ENCODE measurements at regions not wholly inside any gene's neighbourhood (a gene's known extent, or its start where the extent isn't known, plus 50 kb on each side); places are given as distances from the start of the nearest gene placed in this dataset.
A peak's percentile ranks its signal among the peaks of the same experiment; 100 is the strongest.

DNA sequence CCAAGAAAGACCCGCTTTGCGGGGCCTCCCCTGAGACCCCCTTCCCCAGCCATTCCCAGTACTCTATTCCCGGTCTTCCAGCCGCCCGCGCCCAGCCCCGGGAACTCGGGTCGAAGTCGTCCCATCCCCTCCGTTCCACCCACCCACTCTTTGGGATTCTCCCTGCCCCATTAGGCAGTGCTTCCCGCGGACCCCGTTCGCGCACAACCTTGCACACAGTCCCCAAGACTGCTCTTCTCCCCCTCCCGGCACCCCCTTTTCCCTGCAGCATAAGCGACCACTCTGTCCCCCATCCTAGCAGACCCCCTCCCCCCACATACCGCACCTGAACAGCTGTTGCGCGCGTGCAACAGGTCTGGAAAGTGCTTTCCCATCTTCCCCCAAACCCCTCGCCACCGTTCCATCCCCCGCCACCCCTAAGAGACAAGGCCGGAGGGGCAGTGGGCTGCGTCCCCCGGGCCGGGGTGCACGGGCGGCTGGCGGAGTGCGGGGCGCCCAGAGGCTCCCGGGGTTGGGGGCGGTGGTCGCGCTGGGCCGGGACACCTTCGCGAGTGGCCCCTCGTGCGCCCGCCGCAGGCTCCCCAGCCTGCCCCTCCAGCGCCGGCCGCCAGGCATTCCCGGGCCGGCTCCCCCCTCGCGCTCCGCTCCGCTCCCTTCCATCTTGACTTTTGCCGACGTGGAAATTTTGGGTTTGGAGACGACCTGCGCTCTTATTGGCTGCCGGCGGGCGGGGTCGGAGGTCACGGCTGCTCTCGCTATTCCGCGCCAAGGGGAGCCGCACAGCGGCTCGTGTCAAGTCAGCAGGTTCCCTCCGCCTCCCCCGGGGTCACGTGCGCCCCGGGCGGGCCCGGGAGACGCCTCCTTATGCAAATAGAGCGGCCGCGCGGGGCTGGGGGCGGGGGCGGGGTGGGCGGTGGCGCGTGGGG, 201.2 kb upstream of the NFE2L3 start:
- peak in 3 of 4 donors; percentile 74 to 81 (median 75) for DNase-seq (ENCODE audit: low read depth in 4 of 4, low spot score in 2 of 4)

GRCh38 chr7:25951414-25952260, 200.4 kb upstream of the NFE2L3 start:
- DNase-seq (ENCODE audit: low read depth in 4 of 4, low spot score in 2 of 4), result peak in 1 of 4 donors; percentile 50

DNA sequence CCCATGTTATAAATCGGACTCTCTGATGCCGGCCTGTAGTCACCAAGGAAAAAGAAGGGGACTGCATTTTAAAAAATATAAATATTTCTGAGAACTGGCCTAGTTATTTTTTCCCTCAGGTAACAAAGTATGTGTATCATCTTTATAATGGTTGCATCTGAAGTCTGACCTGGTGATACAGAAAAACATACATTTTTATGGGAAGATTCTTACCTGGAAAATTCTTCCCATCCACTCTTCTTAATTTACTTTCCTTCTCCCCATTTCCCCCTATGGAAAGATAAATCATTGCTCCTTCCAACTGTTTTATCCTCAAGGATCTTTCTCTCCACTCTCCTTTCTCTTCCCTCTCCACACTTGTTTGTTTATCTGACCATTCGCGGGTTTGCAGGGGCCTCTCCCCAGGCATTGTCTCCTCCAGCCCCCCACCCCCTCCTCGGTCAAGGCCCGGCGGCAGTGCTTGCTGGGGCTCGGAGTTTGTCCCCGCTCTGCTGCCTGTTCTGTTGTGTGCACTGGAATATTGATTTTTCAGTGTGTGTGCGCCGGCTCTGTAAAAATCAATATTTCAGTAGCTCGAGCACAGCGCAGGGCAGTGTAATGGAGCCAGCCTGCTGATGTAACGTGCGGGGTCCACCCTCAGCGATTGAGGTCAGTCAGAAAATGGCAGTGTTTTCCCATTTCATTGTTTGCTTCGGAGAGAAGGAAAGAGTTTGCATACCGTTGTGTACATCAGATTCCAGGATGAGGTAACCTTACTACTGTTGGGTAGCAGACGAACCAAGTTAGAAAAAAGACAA, 199.5 kb upstream of the NFE2L3 start:
- DNase-seq (ENCODE audit: low read depth in 4 of 4, low spot score in 2 of 4), result no peak

DNA sequence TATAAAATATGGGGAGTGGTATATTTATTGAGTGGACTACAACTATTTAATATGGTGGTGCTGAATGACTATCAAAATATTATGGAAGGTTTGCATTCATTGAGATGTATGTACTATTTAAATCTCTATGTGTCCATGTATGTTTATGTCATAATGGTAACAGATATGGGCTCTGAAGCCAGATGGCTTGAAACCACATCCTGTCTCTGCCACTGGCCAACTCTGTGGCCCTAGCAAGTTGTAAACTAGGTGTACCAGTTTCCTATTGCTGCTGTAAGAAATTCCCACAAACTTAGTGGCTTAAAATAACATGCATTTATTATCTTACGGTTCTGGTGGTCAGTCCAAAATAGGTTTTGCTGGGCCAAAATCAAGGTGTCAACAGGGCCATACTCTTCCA, 198.1 kb upstream of the NFE2L3 start:
- no peak for DNase-seq (ENCODE audit: low read depth in 4 of 4, low spot score in 2 of 4)

GRCh38 chr7:25954395-25954794, 197.6 kb upstream of the NFE2L3 start:
- no peak for DNase-seq (ENCODE audit: low read depth in 4 of 4, low spot score in 2 of 4)

- no peak for DNase-seq (ENCODE audit: low read depth in 4 of 4, low spot score in 2 of 4)
Measured at GRCh38 chr7:25959168-25959734, 192.7 kb upstream of the NFE2L3 start.

GRCh38 chr7:25963733-25964132, 188.3 kb upstream of the NFE2L3 start:
- no peak for DNase-seq (ENCODE audit: low read depth in 4 of 4, low spot score in 2 of 4)

- DNase-seq (ENCODE audit: low read depth in 4 of 4, low spot score in 2 of 4), result no peak
Measured at GRCh38 chr7:25964483-25964991, 187.5 kb upstream of the NFE2L3 start.

GRCh38 chr7:25965405-25966123, 186.4 kb upstream of the NFE2L3 start:
- DNase-seq (ENCODE audit: low read depth in 4 of 4, low spot score in 2 of 4), result no peak

DNA sequence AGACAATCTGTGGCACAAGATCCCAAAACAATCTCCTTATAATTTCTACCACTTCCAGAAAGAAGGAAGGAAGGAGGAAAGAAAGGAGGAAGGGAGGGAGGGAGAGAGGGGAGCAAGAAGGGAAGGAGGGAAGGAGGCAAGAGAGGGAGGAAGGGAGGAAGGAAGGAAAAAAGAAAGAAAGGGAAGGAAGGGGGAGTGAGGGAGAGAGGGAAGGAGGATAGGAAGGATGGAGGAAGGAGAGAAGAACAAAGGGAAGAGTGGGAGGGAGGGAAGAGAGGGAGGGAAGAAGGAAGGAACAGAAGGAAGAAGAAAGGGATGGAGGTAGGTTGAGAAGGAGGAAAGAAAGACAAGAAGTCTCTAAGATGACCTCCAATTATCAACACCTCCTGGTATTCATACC, 185.5 kb upstream of the NFE2L3 start:
- DNase-seq (ENCODE audit: low read depth in 4 of 4, low spot score in 2 of 4), result no peak

DNA sequence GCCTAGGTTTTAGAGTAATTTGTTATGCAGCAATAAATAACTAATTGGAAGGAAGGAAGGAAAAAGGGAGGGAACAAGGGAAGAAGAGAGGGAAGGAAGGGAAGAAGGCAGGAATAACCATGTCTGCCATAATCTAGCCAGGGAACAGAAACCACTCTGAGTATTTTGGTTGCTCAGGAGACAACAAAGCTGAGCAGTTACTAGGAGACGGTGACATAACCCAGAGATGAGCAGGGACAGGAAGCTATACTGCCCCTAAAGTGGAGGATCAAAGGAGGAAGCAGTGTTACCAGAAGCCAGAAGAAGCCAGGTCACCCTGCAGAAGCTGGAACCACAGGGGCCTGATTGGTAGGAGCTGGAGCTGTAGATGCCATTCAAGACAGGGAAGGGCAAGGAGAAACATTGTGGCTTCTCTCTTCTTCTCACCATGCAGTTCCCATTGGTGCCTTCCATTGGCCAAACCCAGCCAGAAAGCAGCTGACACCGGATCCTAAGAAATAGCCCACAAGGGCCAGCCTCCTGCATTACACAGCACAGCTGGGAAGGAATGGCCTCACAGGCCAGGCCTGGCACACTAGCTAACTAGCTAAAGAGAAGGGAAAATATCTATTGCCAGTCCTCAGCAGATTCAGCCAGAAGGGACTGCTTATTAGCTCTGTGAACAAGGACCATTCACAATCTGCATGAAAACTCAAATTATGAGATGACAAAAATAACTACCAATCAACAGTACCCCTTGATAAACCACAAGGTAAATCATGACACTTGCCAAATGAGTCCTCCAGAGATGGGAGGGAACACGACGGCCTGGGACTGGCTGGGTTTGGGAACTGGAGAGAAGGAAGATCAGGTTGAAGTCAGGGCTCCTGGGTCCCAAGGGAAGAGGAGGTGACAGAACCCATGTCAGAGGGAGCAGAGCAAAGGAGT, 184.5 kb upstream of the NFE2L3 start:
- DNase-seq (ENCODE audit: low read depth in 4 of 4, low spot score in 2 of 4), result no peak

- DNase-seq (ENCODE audit: low read depth in 4 of 4, low spot score in 2 of 4), result no peak
Measured at GRCh38 chr7:25968205-25968993, 183.6 kb upstream of the NFE2L3 start.

DNA sequence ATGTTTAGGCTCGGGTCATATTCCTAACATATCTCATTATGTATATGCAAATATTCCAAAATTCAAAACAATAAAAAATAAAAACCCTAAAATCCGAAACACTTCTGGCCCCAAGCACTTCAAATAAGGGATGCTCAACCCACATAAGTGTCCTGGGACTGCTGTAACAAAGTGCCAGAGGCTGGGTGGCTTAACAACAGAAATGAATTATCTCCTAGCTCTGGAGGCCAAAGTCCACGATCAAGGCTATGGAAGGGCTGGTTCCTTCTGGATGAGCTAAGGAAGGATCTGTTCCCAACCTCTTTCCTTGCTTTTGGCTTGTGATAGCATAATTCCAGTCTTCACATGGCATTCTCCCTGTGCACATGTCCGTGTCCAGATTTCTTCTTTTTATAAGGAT, 181.6 kb upstream of the NFE2L3 start:
- no peak for DNase-seq (ENCODE audit: low read depth in 4 of 4, low spot score in 2 of 4)

- DNase-seq (ENCODE audit: low read depth in 4 of 4, low spot score in 2 of 4), result no peak
Measured at GRCh38 chr7:25970911-25971310, 181.1 kb upstream of the NFE2L3 start.

DNA sequence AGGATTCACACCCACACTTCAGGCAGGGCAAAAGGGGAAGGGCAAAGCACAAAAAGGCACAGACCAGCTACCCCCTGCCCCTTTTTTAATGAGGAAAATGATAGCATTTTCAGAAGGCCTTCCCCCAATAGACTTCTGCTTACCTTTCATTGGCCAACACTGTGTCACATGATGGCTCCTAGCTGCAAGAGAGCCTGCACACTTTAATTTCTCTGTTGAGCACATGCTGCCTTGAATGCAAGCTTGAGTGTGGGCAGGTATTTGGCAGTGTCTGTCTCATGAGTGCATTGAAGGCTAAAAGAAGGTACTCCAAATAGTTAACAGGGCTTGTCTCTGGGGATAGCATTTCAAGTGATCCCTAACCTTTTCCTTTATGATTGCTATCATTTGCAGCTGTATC, 175.4 kb upstream of the NFE2L3 start:
- no peak for DNase-seq (ENCODE audit: low read depth in 4 of 4, low spot score in 2 of 4)

DNA sequence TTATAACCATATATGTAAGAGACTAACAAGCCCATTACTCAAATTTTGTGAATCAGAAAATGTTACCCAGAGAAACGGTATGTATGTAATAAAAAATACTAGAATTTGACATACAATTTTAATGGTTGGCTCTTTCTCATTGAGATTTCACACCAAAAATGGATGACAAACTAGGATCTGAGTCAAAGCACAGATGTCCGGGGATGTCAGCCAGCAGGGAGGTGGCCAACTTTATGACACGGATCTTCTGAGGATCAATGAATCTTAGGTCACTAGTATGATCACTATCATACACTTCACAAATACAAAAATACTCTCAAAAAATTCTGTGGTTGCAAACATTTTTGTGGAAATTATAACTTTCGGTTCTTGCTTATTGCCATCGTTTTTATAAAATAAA, 173.5 kb upstream of the NFE2L3 start:
- no peak for DNase-seq (ENCODE audit: low read depth in 4 of 4, low spot score in 2 of 4)

- no peak for DNase-seq (ENCODE audit: low read depth in 4 of 4, low spot score in 2 of 4)
Measured at GRCh38 chr7:25979605-25980004, 172.4 kb upstream of the NFE2L3 start.

DNA sequence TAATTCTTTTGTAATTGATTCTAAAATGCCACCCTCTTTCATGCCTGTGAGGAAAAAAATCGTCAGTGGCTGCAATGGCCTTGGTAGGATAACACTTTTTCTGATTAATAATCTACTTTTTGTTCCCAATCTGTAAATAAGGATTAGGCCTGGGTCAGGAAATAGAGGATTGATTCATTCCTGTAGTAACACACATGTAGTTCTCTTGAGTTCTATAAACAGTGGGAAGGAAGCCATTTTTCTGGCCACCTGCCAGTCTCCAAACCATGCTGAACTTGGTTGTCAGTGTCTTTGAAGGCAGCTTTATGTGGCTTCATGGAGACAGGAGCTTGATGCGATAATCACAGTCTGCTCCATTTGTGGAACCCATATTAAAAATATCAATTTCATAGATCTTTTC, 169.3 kb upstream of the NFE2L3 start:
- no peak for DNase-seq (ENCODE audit: low read depth in 4 of 4, low spot score in 2 of 4)

All from left renal cortex interstitium (tissue), 4 donors.